HCT116 (cell line): ENCODE measurements at regions not wholly inside any gene's neighbourhood (a gene's known extent, or its start where the extent isn't known, plus 50 kb on each side); places are given as distances from the start of the nearest gene placed in this dataset.

Source experiments
- ATAC-seq: fragments of 200-7000 bp; cut with Tn5 transposase; 2 replicates; pipeline ENCODE4 v1.9.1; 2020; ENCODE audit warnings: mild to moderate bottlenecking, moderate library complexity
- BruUV-seq: library from RNA; stranded (reverse); fragments of 400-500 nt; replicated peaks from 2 replicates; lab custom pipeline; 2021; lab: Mats Ljungman, UMichigan
- CTCF ChIA-PET: fragments of 300-600 bp; sonication (Branson Sonifier 250); formaldehyde crosslinking; loops from one replicate; lab custom pipeline; 2021; ENCODE audit warnings: antibody characterized with exemption; lab: Charles Lee
- POLR2A ChIA-PET: fragments of 300-600, 350-600 bp; sonication (Branson Sonifier 250); formaldehyde crosslinking; loops from one replicate; lab custom pipeline; 2021; ENCODE audit warnings: antibody characterized with exemption; lab: Charles Lee
- RAD21 ChIA-PET, 2 experiments: fragments of 300-600 bp; sonication (Branson Sonifier 250); formaldehyde crosslinking; loops; one replicate each; lab custom pipeline; 2023; ENCODE audit warnings: low total read pairs in 2 of 2; ENCODE audit not compliant: uncharacterized antibody in 2 of 2, unreplicated experiment in 2 of 2, low non-redundant PET in 1 of 2; lab: Charles Lee
- DNase-seq: peaks from one replicate; pipeline ENCODE4 v3.0.0-alpha.2; 2010; ENCODE audit warnings: low read depth, low spot score
- H2AFZ ChIP-seq: fragments of 200-600 bp; shearing (Covaris generic), sonication (generic); 2 replicates; pipeline ENCODE4 v1.6.1; 2017; ENCODE audit warnings: low read depth, mixed run types, mixed read lengths, antibody characterized with exemption, low read length; ENCODE audit not compliant: poor library complexity, severe bottlenecking
- H3K27ac ChIP-seq: 2 replicates; pipeline ENCODE4 v1.5.1; 2012; ENCODE audit warnings: low read depth, low read length
- H3K27me3 ChIP-seq: fragments of 200-600 bp; sonication (generic); 2 replicates; pipeline ENCODE4 v1.6.1; 2016; ENCODE audit warnings: mixed run types, low read length, mixed read lengths; ENCODE audit not compliant: insufficient read depth
- H3K36me3 ChIP-seq, 2 experiments: fragments of 200-500 bp in 1 of 2; fragments of 200-600 bp in 1 of 2; sonication (Bioruptor generic) in 1 of 2; sonication (generic) in 1 of 2; 2 replicates each; pipeline versions ENCODE4 v1.5.1 to v1.6.1; 2014 to 2016; ENCODE audit warnings: low read length in 2 of 2, inconsistent platforms in 1 of 2, mixed read lengths in 1 of 2, mixed run types in 1 of 2; ENCODE audit not compliant: insufficient read depth in 2 of 2, control insufficient read depth in 1 of 2
- H3K4me1 ChIP-seq, 2 experiments: fragments of 200-600 bp in 1 of 2; sonication (generic) in 1 of 2; 2 replicates each; pipeline versions ENCODE4 v1.5.1 to v1.6.1; 2012 to 2017; ENCODE audit warnings: low read length in 2 of 2, inconsistent platforms in 1 of 2, mild to moderate bottlenecking in 1 of 2, mixed read lengths in 1 of 2, mixed run types in 1 of 2, moderate library complexity in 1 of 2; ENCODE audit not compliant: insufficient read depth in 2 of 2, control insufficient read depth in 1 of 2
- H3K4me2 ChIP-seq: fragments of 200-600 bp; sonication (generic); 2 replicates; pipeline ENCODE4 v1.6.1; 2017; ENCODE audit warnings: mixed run types, low read length, mixed read lengths
- H3K4me3 ChIP-seq, 2 experiments: fragments of 200-600 bp in 1 of 2; sonication (generic) in 1 of 2; replicated peaks in 1 of 2; 2 replicates each; pipeline ENCODE4 v1.5.1; 2011 to 2016; ENCODE audit warnings: low read length in 2 of 2, control low read depth in 1 of 2, low read depth in 1 of 2, mild to moderate bottlenecking in 1 of 2, mixed read lengths in 1 of 2, mixed run types in 1 of 2
- H3K79me2 ChIP-seq: fragments of 200-600 bp; sonication (generic); 2 replicates; pipeline ENCODE4 v1.6.1; 2017; ENCODE audit warnings: mild to moderate bottlenecking, mixed run types, low read length, moderate library complexity, mixed read lengths; ENCODE audit not compliant: insufficient read depth
- H3K9ac ChIP-seq: fragments of 200-600 bp; sonication (generic); 2 replicates; pipeline ENCODE4 v1.6.1; 2016; ENCODE audit warnings: low read length, mixed read lengths
- H3K9me2 ChIP-seq: fragments of 200-600 bp; sonication (generic), shearing (Covaris generic); 2 replicates; pipeline ENCODE4 v1.6.1; 2017; ENCODE audit warnings: mixed run types, mild to moderate bottlenecking, moderate library complexity; ENCODE audit not compliant: insufficient read depth
- H3K9me3 ChIP-seq, 2 experiments: fragments of 200-500 bp in 1 of 2; fragments of 200-600 bp in 1 of 2; sonication (Bioruptor generic) in 1 of 2; sonication (generic) in 1 of 2; 2 replicates each; pipeline ENCODE4 v1.6.1; 2014 to 2017; ENCODE audit warnings: low read length in 2 of 2, mixed read lengths in 2 of 2, inconsistent platforms in 1 of 2, low read depth in 1 of 2, mild to moderate bottlenecking in 1 of 2, mixed run types in 1 of 2, moderate library complexity in 1 of 2; ENCODE audit not compliant: control insufficient read depth in 1 of 2, insufficient read depth in 1 of 2
- H4K20me1 ChIP-seq: fragments of 200-600 bp; sonication (generic), shearing (Covaris generic); 2 replicates; pipeline ENCODE4 v1.6.1; 2017; ENCODE audit warnings: mixed run types, mild to moderate bottlenecking, moderate library complexity; ENCODE audit not compliant: insufficient read depth
- EGR1 ChIP-seq: IDR thresholded peaks from 2 replicates; pipeline ENCODE4 v1.6.1; 2012; ENCODE audit warnings: low read depth
- ELF1 ChIP-seq: IDR thresholded peaks from 2 replicates; pipeline ENCODE4 v1.6.1; 2012; ENCODE audit warnings: low read depth, borderline replicate concordance
- EZH2 ChIP-seq: fragments of 200-600 bp; sonication (generic); IDR thresholded peaks from 2 replicates; pipeline ENCODE4 v1.6.1; 2017; ENCODE audit warnings: antibody characterized with exemption, mixed run types
- FOSL1 ChIP-seq: IDR thresholded peaks from 2 replicates; pipeline ENCODE4 v1.6.1; 2012; ENCODE audit warnings: low read depth
- RAD21 ChIP-seq: IDR thresholded peaks from 2 replicates; pipeline ENCODE4 v1.6.1; 2012; ENCODE audit warnings: low read depth, mild to moderate bottlenecking
- SRF ChIP-seq: IDR thresholded peaks from 2 replicates; pipeline ENCODE4 v1.6.1; 2012; ENCODE audit warnings: low read depth
- ZBTB33 ChIP-seq: IDR thresholded peaks from 2 replicates; pipeline ENCODE4 v1.6.1; 2011; ENCODE audit warnings: mild to moderate bottlenecking, low read length, moderate library complexity; ENCODE audit not compliant: insufficient replicate concordance; ENCODE audit errors: extremely low read depth
- ZFX ChIP-seq: fragments of 450-650 bp; IDR thresholded peaks from 2 replicates; pipeline ENCODE4 v1.6.1; 2017
- ZNF274 ChIP-seq: fragments of 200-500 bp; sonication (Bioruptor generic); IDR thresholded peaks from 2 replicates; pipeline ENCODE4 v1.6.1; 2014; ENCODE audit warnings: mild to moderate bottlenecking, low read depth, low read length, inconsistent platforms
- intact Hi-C: fragments of 100-400 bp; cut with micrococcal nuclease; formaldehyde crosslinking; loops from 2 replicates; pipeline ENCODE4 v1.10.0; 2022
- TF ChIP-seq, protein P1 (sequence below), 3 experiments: fragments of 200-600 bp in 1 of 3; sonication (generic) in 1 of 3; IDR thresholded peaks in 2 of 3; conservative IDR thresholded peaks in 1 of 3; 2 replicates each; pipeline ENCODE4 v1.5.1; 2012 to 2017; ENCODE audit warnings: low read depth in 2 of 3, low read length in 2 of 3, antibody characterized with exemption in 1 of 3, borderline replicate concordance in 1 of 3, control low read depth in 1 of 3, mild to moderate bottlenecking in 1 of 3, mixed read lengths in 1 of 3, mixed run types in 1 of 3, moderate library complexity in 1 of 3; ENCODE audit not compliant: insufficient read depth in 1 of 3

DNA sequence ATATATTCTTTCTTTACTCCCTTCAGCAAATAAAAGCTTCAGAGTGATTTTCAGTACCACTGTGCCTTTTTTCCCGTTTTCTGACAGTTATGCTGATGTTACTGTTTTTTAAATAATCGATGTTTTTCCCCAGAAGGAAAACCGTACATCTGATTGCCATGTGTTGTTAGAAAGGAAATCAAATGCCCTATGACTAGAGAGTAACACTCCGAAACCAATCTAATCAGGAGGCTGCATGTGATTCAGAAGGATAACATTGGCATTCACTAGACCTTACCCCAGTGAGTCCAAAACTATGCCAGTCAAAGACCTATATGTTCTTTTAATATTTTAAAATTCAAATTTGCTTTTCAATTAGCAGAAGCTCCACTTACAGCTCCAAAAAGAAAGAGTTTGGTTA, 116.3 kb downstream of the TMEM26 start:
- POLR2A ChIA-PET, result no interaction called here
- RAD21 ChIA-PET, result no interaction called here
- Histone ChIP-seq H3K36me3 (no peaks in the 10 kb centered on the region), H3K4me3 (no peak overlapping the region), H3K9ac (no peak overlapping the region), H3K4me2 (no peak overlapping the region), H2AFZ (no peak overlapping the region), H3K27me3 (no peaks in the 10 kb centered on the region), H3K9me2 (no peaks in the 10 kb centered on the region), H4K20me1 (no peaks in the 10 kb centered on the region), H3K79me2 (no peaks in the 10 kb centered on the region), H3K4me1 (no peaks in the 10 kb centered on the region), H3K27ac (no peak overlapping the region), H3K9me3 (no peaks in the 10 kb centered on the region)
- intact Hi-C loops, result no loop called here
- ATAC-seq (no peak), DNase-seq (no peak)
- CTCF ChIA-PET, result no interaction called here
- BruUV-seq, result no TSS peak
- TF ChIP-seq FOSL1, result no peak
- no peak for TF ChIP-seq ZBTB33
- TF ChIP-seq EGR1, result no peak
- TF ChIP-seq ZNF274, result no peak
- TF ChIP-seq RAD21, result no peak
- TF ChIP-seq ZFX, result no peak
- no peak for TF ChIP-seq SRF
- no peak for TF ChIP-seq EZH2
- no peak for TF ChIP-seq ELF1
- TF ChIP-seq, protein P1, sequence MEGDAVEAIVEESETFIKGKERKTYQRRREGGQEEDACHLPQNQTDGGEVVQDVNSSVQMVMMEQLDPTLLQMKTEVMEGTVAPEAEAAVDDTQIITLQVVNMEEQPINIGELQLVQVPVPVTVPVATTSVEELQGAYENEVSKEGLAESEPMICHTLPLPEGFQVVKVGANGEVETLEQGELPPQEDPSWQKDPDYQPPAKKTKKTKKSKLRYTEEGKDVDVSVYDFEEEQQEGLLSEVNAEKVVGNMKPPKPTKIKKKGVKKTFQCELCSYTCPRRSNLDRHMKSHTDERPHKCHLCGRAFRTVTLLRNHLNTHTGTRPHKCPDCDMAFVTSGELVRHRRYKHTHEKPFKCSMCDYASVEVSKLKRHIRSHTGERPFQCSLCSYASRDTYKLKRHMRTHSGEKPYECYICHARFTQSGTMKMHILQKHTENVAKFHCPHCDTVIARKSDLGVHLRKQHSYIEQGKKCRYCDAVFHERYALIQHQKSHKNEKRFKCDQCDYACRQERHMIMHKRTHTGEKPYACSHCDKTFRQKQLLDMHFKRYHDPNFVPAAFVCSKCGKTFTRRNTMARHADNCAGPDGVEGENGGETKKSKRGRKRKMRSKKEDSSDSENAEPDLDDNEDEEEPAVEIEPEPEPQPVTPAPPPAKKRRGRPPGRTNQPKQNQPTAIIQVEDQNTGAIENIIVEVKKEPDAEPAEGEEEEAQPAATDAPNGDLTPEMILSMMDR (IDR thresholded peaks at IDR 0.05 in 2 of 3, conservative IDR thresholded peaks at IDR 0.05 in 1 of 3; ENCODE audit: borderline replicate concordance in 1 of 3, insufficient read depth in 1 of 3, low read depth in 2 of 3, low read length in 2 of 3), result no peak
